ENCODE measurements at regions not wholly inside any gene's neighbourhood (a gene's known extent, or its start where the extent isn't known, plus 50 kb on each side); places are given as distances from the start of the nearest gene placed in this dataset.
"Not testable (repeated sequence)": the region's sequence is repeated elsewhere in the genome, so short reads cannot be mapped to it uniquely, and the experiment has no call there.

DNA sequence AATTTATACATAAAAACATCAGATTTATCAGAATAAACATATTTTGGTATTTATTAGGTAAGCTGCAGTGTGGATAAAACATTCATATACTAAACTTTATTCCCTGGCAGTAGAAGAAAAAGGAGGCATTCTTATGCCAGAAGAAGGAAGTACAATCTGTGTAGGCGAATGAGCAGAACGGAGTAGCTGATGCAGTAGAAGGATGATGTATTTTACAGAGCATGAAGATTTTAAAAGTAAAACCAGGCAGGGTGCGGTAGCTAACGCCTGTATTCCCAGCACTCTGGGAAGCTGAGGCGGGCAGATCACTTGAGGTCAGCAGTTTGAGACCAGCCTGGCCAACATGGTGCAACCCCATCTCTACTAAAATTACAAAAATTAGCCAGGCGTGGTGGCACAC, 294.9 kb upstream of the MKLN1 start:
- ATAC-seq (no peak), DNase-seq (no peak)
- Mint-ChIP-seq H3K4me1 (ENCODE audit: low read depth) (peaks cover 87% of the 10 kb centered on the region), H3K9me3 (no peaks in the 10 kb centered on the region), H3K36me3 (ENCODE audit: insufficient read depth) (peaks cover 30% of the 10 kb centered on the region), H3K4me3 (peak overlapping the region; percentile 24), H3K27me3 (ENCODE audit: low read depth) (no peaks in the 10 kb centered on the region)

DNA sequence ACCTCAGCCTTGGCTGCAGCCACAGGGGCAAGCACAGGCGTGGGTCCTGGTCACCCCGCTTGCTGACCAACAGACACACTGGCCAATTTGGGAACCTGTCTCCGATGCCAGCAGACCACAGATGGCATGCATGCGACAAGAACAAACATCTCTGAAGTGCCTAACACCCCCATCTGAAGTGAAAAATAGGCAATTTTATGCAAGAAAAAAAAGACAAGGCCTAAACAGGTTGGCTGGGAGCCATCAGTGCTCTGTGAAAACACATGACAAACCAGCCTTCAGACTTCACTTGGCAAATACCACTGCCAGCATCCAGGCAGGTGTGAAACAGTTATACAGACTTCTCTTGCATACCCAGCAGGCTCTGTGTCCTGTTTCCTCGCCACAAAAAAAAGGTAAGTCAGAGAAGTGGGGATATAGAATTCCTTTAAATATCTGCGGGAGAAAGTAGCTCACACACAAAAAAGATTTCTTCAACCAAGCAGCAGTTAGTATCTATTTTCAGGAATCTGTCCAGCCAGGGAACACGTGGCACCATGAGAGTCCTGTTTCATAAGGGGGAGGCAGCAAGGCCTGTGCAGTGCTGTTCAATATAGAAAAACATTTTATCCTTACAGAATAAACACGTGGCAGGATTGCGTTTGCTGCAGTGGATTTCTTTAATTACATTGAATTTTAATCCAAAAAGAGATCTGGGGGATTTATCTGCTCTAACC, 293.4 kb upstream of the MKLN1 start:
- Mint-ChIP-seq H3K9me3 (no peaks in the 10 kb centered on the region), H3K4me1 (ENCODE audit: low read depth) (peaks cover 87% of the 10 kb centered on the region), H3K4me3 (no peak overlapping the region), H3K27me3 (ENCODE audit: low read depth) (no peaks in the 10 kb centered on the region), H3K36me3 (ENCODE audit: insufficient read depth) (peaks cover 25% of the 10 kb centered on the region)
- ATAC-seq = no peak
- no peak for DNase-seq

DNA sequence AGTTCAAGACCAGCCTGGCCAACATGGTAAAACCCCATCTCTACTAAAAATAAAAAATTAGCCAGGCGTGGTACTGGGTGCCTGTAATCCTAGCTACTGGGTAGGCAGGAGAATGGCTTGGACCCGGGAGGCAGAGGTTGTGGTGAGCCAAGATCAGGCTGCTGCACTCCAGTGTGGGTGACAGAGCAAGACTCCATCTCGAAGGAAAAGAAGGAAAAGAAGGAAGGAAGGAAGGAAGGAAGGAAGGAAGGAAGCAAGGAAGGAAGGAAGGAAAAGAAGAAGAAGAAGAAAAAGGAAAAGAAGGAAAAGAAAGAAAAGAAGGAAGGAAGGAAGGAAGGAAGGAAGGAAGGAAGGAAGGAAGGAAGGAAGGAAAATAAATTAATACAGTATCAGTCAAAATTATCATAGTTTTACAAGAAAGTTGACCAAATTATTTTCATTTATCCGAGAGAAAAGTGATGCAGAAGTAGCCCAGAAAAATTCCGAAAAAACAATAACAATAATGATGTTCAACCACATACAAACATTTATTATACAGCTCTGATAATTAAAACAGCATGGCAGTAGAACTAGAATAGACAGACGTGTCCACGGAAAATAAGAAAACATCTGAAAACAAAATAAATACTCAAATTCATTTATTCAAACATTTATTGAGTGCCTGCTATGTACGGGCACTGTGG, 292.4 kb upstream of the MKLN1 start:
- H3K36me3 Mint-ChIP-seq (ENCODE audit: insufficient read depth) = peaks cover 20% of the 10 kb centered on the region
- no peaks in the 10 kb centered on the region for H3K27me3 Mint-ChIP-seq (ENCODE audit: low read depth)

DNA sequence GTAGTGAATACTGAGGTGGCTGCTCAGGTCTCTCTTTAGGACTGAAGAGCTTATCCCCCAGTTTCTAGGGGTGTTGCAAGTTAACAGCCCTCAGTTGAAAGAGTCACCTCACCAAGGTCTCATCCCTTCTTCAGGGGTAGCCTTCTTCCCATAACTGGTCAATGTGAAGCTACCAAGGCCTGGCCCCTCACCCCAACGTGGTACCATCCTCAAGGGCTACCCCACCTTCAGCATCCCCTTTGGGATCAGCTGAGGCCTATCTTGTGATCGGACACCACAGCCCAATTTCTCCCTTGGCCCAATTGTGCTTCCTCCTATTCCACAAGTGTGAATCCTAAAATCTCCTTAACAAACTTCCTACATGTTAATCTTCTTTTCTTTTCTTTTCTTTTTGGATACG, 289.5 kb upstream of the MKLN1 start:
- H3K9me3 Mint-ChIP-seq = no peaks in the 10 kb centered on the region
- H3K36me3 Mint-ChIP-seq (ENCODE audit: insufficient read depth) = peaks cover 28% of the 10 kb centered on the region
- no peaks in the 10 kb centered on the region for H3K27me3 Mint-ChIP-seq (ENCODE audit: low read depth)
- no peak overlapping the region for H3K4me3 Mint-ChIP-seq
- peaks cover 84% of the 10 kb centered on the region for H3K4me1 Mint-ChIP-seq (ENCODE audit: low read depth)
- ATAC-seq (no peak), DNase-seq (no peak)

More for the DNA sequence above, 292.4 kb upstream of the MKLN1 start:
- no peak for ATAC-seq
- no peaks in the 10 kb centered on the region for H3K9me3 Mint-ChIP-seq
- no peak for DNase-seq
- H3K4me3 Mint-ChIP-seq = peak overlapping the region; percentile 8
- H3K4me1 Mint-ChIP-seq (ENCODE audit: low read depth) = peaks cover 85% of the 10 kb centered on the region

DNA sequence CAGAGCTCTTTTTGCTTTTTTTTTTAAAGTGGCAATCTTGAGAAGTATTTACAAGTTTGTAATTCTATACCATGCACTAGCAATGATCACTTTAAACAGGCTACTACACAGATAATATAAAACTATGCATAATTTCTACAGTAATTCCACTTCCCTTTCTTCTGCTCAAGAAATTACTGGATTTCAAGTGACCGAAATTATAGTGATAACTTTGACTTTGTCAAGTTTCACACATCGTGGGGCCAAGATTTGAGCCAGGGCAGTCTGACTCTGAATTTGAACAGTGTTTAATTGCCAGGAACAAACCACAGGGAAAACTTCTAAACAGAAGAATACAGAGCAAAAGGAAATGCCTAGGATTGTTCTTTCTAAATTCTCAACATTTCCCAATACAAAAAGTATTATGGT, 288.3 kb upstream of the MKLN1 start:
- no peak for ATAC-seq
- no peak for DNase-seq
- peaks cover 24% of the 10 kb centered on the region for H3K36me3 Mint-ChIP-seq (ENCODE audit: insufficient read depth)
- no peaks in the 10 kb centered on the region for H3K9me3 Mint-ChIP-seq
- peaks cover 74% of the 10 kb centered on the region for H3K4me1 Mint-ChIP-seq (ENCODE audit: low read depth)
- no peaks in the 10 kb centered on the region for H3K27me3 Mint-ChIP-seq (ENCODE audit: low read depth)
- no peak overlapping the region for H3K4me3 Mint-ChIP-seq

DNA sequence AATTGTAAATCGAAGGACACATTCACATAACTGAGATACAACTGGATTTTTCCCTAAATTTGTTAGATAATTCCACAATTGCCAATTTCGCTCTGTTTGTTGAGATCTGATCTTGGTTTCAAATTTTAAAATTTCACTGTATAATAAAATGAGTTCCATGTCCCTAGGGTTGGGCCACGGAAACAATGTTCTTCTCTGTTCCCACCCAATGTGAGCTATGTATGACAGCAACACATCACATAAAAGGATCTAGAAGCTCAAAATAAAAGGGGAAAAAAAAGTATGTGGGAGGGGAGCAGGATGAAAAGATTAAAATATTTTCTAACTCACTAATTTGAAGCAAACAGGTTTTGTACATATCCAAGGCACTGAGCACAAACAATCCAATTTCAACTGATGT, 287.8 kb upstream of the MKLN1 start:
- ATAC-seq (no peak), DNase-seq (no peak)
- Mint-ChIP-seq H3K27me3 (ENCODE audit: low read depth) (no peaks in the 10 kb centered on the region), H3K9me3 (no peaks in the 10 kb centered on the region), H3K36me3 (ENCODE audit: insufficient read depth) (peaks cover 21% of the 10 kb centered on the region), H3K4me3 (peak overlapping the region; percentile 49), H3K4me1 (ENCODE audit: low read depth) (peaks cover 73% of the 10 kb centered on the region)

DNA sequence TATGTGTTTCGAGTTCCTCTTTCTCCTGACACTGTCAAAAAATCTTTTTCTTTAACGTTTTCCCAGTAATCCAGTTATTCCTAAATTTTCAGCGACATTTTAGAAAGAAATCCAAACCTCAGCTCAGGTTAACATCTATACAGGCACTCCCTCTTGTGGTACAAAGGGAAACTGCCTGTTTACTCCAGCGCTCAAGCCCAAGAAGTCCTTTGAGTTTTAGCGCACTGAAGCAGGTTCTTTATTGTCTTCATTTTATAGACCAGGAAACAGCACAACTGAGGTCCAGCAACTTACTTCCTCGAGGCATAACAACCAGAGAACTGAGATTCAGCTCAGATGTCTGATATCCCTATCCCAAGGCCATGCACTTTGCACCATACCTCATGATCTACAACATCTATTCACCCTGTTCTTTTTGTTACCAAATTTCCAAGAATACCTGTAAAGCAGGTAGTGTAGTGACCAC, 287.2 kb upstream of the MKLN1 start:
- H3K9me3 Mint-ChIP-seq = peaks cover 2% of the 10 kb centered on the region
- peak; percentile 66 to 80 for ATAC-seq
- peaks cover 24% of the 10 kb centered on the region for H3K36me3 Mint-ChIP-seq (ENCODE audit: insufficient read depth)
- H3K27me3 Mint-ChIP-seq (ENCODE audit: low read depth) = no peaks in the 10 kb centered on the region
- H3K4me3 Mint-ChIP-seq = peak overlapping the region; percentile 13
- H3K4me1 Mint-ChIP-seq (ENCODE audit: low read depth) = peaks cover 71% of the 10 kb centered on the region
- DNase-seq = peak; percentile 36

DNA sequence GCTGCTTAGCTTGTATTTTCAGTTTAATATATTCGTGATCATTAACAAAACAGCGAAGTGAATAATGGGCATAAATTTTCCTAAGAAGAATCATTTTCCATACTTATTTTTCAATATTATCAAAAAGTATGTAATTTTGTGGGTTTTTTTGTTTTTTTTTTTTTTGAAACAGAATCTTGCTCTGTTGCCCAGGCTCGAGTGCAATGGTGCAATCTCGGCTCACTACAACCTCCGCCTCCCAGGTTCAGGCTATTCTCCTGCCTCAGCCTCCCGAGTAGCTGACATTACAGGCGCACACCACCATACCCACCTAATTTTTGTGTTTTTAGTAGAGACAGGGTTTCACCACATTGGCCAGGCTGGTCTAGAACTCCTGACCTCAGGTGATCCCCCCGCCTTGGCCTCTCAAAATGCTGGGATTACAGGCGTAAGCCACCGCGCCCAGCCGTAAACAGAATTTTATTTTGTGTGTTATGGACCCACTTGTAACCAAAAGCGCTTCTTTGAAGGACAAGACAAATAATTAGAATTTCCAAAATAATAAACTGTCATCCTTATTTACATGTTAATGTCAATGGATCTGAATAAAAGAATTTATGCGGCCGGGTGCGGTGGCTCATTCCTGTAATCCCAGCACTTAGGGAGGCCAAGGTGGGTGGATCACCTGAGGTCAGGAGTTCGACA, 286.5 kb upstream of the MKLN1 start:
- H3K4me3 Mint-ChIP-seq; H3K27me3 Mint-ChIP-seq (ENCODE audit: low read depth); H3K9me3 Mint-ChIP-seq; DNase-seq; ATAC-seq: not testable (repeated sequence)
- Mint-ChIP-seq H3K4me1 (ENCODE audit: low read depth) (peaks cover 68% of the 10 kb centered on the region), H3K36me3 (ENCODE audit: insufficient read depth) (peaks cover 28% of the 10 kb centered on the region)

DNA sequence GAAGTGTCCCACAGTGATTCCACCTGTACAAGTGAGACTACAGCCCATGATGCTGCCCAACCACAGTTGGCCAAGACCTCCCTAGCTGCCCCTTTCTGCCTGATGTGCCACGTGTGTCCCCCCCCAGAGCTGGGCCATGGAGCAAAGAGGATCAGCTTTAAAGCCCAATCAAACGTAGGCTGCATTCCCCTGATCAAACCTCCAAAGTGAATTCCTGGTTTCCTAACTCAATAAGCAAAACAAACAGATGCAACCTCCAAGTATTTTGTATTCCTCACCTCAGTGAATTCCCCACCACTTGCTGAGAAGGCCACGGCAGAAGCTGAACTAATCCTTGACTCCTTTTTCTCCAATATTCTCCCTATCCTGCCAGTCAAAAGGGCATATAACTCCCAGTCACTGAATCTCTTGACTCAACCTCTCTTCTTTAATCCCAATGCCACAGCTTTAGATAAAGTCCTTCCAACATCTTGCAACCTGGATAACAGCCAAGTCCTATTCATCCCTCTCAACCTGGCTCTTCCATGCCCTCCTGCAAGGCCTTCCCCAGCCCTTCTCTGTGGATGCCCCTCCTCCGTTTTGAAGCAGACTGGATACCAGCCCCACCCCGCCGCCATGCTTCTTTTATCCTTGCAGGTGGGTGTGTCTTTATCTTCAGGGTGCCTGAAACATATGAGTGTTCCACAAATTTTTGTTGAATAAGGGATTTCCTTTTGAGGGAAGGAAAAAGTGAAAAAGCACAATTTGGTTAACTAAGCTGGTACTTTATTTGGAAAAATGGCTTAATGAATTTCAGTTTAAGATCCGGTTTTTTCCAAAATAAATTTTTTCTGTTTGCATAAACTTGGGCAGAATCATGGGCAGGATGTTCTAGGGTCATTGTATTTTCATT, 285.2 kb upstream of the MKLN1 start:
- Mint-ChIP-seq H3K9me3 (peaks cover 8% of the 10 kb centered on the region), H3K36me3 (ENCODE audit: insufficient read depth) (peaks cover 37% of the 10 kb centered on the region), H3K4me3 (no peak overlapping the region), H3K4me1 (ENCODE audit: low read depth) (peaks cover 70% of the 10 kb centered on the region), H3K27me3 (ENCODE audit: low read depth) (no peaks in the 10 kb centered on the region)
- ATAC-seq = no peak
- no peak for DNase-seq

DNA sequence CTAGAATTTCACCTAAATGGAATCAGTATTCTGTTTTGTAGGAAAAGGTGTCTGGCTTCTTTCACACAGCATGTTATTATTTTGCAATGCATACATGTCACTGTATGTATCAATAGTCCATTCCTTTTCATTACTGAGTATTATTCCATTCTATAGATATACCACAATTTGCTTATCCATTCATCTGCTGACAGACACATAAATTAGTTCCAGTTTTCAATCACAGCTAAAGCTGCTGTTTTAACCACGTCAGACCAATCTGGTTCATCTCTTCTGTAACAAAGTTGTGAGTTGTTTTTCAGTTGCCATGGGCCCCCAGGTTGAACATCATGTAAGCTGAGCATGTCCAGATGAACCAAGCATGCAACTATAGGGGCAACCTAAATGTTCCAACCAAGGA, 282.1 kb upstream of the MKLN1 start:
- no peak overlapping the region for H3K4me3 Mint-ChIP-seq
- DNase-seq (no peak), ATAC-seq (no peak)
- H3K4me1 Mint-ChIP-seq (ENCODE audit: low read depth) = peaks cover 72% of the 10 kb centered on the region
- H3K9me3 Mint-ChIP-seq = peaks cover 8% of the 10 kb centered on the region
- no peaks in the 10 kb centered on the region for H3K27me3 Mint-ChIP-seq (ENCODE audit: low read depth)
- peaks cover 57% of the 10 kb centered on the region for H3K36me3 Mint-ChIP-seq (ENCODE audit: insufficient read depth)

DNA sequence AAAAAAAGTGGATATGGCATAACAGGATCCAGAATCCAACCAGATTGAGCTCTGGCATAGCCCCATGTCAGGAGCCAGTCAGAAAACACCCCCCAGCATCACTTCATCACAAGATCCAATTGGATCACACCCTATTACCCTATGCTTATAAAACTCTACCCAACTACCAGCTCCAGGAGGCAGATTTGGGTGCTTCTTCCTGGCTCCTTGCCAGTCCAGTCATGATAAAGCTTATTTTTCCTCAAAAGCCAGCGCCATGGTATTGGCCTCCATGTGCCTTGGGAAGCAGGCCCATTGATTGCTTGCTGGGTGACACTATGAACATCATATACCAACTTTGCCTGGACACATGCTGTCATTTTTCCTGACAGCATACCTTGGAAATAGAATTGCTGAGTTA, 281.4 kb upstream of the MKLN1 start:
- H3K27me3 Mint-ChIP-seq (ENCODE audit: low read depth) = no peaks in the 10 kb centered on the region
- no peak overlapping the region for H3K4me3 Mint-ChIP-seq
- ATAC-seq (no peak), DNase-seq (no peak)
- H3K36me3 Mint-ChIP-seq (ENCODE audit: insufficient read depth) = peaks cover 58% of the 10 kb centered on the region
- peaks cover 72% of the 10 kb centered on the region for H3K4me1 Mint-ChIP-seq (ENCODE audit: low read depth)
- peaks cover 8% of the 10 kb centered on the region for H3K9me3 Mint-ChIP-seq

DNA sequence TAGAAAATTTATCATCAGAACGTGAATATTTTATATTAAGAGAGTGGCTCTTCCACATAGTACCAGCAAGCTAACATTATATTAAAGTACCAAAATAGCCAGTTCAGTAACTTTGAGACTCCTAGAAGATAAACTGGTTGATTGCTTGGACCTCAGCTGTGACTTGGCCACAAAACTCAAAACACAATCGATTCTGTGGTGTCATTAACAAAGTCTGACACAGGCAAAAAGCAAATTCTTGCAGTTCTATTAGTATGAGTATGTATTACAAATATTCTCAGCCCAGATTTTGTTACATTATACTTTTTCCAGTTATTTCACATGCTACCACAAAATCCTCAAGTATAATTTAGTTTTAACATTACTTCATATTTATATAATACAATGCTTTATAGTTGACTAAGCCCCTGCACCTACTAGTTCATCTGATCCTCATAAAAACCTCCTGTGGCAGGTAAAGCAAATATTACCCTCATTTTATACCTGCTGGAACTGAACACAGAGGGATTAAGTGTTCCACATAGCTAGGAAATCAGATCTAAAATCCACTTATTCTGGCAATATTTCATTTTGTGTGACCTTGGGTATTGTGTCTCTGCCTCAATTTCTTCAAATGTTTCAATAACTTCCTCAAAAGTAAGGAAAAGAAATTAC, 279.9 kb upstream of the MKLN1 start:
- ATAC-seq (no peak), DNase-seq (no peak)
- H3K4me3 Mint-ChIP-seq = no peak overlapping the region
- peaks cover 8% of the 10 kb centered on the region for H3K9me3 Mint-ChIP-seq
- peaks cover 53% of the 10 kb centered on the region for H3K36me3 Mint-ChIP-seq (ENCODE audit: insufficient read depth)
- H3K27me3 Mint-ChIP-seq (ENCODE audit: low read depth) = no peaks in the 10 kb centered on the region
- peaks cover 66% of the 10 kb centered on the region for H3K4me1 Mint-ChIP-seq (ENCODE audit: low read depth)

DNA sequence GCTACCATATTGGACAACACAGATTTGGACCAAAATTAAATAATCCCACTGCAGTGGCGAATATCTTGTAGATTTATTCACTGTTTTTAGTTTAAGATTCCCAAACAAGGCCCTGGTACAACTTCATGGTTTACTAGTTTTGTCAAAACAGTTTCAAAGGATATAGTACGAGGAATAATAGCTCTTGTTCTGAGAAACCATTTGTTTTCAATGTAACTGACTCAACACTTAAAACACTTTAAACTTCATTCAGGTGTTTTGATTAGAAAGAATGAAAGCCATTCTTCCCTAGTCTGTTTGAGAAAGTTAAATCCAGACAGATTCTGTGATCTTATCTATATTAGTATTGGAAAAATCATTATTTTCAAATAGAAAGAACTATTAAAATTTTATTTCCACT, 276.4 kb upstream of the MKLN1 start:
- ATAC-seq (no peak), DNase-seq (no peak)
- Mint-ChIP-seq H3K36me3 (ENCODE audit: insufficient read depth) (peaks cover 53% of the 10 kb centered on the region), H3K9me3 (peaks cover 1% of the 10 kb centered on the region), H3K4me3 (no peak overlapping the region), H3K27me3 (ENCODE audit: low read depth) (no peaks in the 10 kb centered on the region), H3K4me1 (ENCODE audit: low read depth) (peaks cover 74% of the 10 kb centered on the region)
